ENCODE measurements at regions not wholly inside any gene's neighbourhood (a gene's known extent, or its start where the extent isn't known, plus 50 kb on each side); places are given as distances from the start of the nearest gene placed in this dataset.

DNA sequence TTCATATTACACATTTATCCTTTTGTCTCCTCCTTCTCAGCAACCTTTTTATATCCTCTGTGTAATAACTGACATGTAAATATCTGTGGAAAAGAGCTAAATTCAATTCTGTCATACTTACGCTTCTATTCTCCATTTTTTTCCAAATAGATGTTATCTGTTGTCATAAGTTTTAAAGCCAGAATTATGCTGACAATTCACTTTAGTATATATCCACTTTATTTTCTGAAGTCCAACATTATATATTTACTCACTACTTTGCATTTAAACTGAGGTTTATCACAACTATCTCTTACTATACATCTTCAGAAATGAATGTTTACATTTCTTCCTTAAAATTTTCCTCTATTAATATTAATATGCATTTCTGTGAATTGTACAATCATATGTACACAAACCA is 247.9 kb upstream of the PCDH10 start:
- no peak for DNase-seq

DNA sequence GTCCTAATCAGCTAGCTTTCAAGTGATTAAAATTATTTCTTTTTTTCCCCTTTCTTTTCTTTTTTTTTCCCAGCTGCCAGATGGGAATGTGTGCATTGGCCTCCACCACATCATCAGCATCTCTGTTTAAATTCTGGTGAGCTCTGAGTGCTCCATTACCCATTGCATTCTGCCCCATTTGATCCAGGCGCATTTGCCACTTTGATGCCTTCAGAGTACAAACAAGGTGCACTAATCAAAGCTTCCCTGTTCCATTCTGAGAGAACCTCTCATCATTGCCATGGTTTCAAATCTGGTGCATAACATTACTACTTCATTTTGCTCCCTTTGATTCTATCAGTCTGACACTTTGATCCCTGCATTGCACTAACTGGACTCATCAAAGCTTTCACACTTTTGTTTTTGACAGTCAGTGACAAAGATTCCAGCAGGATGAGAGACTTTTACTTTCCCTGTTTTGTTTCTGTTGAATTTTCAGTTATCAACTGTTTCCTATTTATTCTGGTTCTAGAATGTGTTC is 238.8 kb upstream of the PCDH10 start:
- DNase-seq, result no peak

DNA sequence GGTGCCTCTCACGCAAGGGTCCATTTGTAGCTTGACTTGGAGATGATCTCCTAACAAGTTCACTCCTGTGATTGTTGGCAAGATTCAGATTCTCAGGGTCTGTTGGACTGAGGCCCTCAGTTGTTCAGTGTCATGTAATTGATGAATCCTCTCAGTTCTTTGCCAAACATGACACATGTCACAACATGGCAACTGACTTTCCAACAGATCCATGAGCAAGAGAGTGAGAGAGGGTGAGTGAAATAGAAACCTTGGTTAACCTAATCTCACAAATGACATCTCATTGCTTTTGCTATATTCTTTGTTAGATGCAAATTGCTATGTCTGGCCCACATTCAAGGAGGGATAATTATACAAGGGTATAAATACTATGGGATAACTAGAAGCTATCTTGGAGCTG is 231.0 kb upstream of the PCDH10 start:
- no peak for DNase-seq

DNA sequence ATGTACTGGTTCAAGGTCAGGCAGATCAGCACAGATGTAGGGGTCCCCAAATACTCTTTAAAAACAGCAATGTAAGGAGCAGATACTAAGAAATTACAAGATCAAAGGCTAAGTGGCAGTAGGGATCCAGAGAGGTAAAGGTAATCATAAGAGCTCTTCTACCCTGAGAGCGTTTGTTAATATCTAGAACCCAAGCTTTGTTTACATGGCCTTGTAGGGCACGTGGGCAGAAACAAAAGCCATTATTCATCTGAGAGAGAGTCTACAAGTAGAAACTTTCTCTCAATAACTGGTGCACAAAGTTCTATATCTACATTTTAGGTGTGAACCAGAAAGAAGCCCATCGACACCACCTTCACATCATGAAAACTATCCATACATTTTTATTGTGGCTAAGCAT is 225.6 kb upstream of the PCDH10 start:
- no peak for DNase-seq

DNA sequence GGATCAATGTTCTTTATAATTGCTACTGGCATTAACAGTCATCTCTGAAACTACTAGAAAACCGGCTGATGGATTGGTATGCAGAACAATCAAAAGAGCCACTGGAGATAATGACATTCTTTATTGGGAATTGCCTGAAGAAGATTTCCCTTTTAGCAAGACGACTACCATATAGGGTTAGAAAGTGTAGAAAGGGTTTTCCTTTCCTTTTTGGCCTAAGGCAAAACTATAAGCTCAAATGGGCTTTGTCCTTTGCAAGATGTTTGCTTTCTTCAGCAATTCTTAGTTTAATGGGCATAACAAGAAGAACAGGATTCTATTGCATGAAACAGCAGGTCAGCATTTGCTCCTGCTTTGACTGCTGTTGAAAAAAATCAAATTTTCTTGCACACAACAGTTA is 214.2 kb upstream of the PCDH10 start:
- no peak for DNase-seq

DNA sequence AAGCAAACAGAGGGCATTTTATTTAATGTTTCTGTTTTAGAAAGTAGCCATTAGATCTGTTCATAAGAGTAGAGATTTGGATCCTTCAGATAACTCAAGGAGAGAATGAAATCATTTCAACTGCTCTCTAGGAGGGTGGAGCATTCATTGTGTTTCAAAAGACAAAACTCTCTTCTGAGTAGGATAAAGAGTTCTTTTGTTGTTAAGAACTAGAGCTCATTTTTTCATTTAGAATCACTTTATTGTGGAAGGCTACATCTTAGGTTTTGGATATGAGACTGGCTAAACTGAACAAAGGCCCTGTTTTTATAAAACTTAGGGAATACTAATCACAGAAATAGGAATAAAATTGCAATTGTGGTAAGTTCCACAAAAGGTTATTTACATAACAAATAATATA is 193.9 kb upstream of the PCDH10 start:
- DNase-seq, result no peak

DNA sequence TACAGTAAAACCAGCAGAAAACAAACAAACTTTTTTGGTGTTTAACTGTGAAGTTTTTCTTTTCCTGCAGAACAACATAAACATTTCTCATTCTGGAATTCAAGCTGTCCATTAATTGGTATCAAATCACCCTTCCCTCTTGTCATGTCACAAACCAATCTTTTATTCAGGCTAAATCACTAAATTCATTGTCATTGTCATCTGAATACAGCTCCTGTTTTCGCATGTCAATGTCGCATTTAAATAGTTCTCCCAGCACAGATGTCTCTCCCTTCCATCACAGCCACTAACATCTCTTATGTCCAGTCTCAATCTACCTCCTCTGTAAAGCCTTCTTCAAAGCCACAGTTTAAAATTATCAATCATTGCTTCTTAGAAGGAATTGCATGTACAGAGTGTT is 192.1 kb upstream of the PCDH10 start:
- DNase-seq, result no peak

DNA sequence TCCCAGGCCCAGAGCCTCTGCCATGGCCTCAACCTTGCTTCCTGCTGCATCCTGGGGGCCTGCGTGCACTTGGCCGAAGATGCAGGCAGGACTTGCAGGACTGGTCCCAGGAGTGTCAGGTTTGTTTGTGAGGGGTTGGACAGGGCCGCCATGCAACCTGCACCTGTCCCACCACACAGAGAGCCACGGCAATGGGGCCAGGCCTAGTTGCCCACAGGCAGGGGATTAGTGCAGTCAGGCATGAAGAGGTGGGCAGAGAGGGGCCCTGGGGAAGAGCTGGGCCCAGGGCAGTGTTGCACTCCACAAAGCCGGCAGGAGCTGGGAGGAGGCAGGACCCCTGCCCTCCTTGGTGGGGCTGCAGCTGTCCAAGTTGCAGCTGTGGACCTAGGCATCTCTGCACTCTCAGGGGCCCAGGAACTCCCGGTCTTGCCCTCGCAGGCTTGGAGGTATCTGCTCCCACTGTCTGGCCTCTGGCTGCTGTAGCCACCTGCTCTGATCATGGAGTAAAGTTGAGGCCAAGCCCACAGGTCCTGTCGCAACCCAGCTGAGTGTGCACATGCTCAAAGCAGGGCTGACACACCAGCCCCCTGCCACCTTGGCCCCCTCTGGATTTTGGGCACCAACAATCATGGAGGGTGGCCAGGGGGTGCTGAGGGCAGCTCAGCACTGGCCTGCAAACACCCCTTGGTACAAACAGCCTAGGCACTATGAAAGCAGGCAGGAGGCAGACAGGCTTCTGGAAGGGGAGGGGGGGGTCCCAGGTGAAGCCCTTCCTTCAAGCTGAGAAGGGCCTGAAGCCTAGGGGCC is 190.4 kb upstream of the PCDH10 start:
- no peak for DNase-seq

DNA sequence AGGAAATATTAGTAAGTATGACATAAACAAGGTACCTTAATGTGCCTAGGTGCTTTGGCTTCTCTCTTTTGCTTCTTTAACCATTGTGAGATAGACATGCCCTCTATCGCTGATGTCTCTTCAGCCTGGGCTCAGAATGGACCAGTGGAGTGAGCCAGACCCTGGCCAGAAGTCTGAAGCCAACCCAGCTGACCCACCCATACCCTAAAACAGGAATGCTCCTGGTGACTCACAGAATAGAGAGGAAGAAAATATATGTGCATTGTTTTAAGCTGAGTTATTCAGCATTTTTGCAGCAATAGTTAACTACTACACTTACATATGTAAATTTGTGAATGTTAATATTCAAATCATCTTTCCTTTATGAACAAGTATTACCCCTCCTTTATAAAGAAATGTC is 167.5 kb upstream of the PCDH10 start:
- DNase-seq, result no peak

DNA sequence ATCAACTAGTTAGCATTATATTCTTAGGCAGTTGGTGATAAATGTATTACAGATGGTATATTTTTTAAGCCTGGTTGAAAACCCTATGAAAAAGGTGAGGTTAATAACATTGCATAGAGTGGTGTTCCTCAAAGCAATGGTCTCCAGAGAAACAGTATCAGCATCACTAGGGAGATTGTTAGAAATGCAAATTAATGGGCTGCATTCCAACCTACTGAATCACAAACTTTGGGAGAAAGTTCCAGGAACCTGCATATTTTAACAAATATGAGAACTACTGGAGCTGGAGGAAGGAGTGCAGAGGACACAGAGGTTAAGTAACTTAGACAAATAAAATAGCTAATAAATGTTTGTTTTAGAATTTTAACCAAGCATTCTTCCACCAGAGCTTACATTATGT is 166.9 kb upstream of the PCDH10 start:
- no peak for DNase-seq

DNA sequence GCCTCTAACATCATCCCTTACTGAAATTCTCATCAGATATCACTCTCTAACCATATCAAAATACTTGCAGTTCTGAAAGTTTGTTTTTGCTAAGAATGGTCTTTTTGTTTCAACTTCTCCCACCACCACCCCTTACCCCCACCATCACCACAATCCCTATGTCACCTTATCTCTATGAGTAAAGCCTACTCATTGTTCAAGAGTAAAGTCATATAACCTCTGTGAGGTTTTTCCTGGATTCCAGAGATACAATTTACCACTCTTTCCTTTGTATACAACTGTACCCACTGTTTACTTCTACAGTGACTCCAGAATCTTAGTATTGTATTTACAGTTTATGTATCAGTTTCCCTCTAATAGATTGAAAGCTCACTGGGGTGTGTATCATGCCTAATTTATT is 158.0 kb upstream of the PCDH10 start:
- no peak for DNase-seq

DNA sequence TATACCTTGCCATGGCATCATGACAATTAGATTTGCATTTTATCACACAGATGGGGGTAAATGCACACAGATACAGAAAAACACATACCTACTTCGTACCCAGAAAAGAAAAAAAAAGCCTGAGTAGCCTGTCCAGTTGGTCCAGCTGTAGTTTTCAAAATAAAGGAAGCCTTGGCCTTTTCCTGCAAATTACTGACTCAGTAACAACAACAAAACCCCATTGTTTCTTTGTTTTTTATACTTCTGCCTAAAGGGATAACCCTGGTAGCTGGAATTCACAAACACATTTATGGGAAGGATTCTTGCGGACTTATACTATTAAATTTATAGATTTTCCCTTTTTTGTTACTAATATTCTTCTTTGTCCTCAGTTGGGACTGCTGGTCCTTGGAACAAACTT is 156.4 kb upstream of the PCDH10 start:
- no peak for DNase-seq

DNA sequence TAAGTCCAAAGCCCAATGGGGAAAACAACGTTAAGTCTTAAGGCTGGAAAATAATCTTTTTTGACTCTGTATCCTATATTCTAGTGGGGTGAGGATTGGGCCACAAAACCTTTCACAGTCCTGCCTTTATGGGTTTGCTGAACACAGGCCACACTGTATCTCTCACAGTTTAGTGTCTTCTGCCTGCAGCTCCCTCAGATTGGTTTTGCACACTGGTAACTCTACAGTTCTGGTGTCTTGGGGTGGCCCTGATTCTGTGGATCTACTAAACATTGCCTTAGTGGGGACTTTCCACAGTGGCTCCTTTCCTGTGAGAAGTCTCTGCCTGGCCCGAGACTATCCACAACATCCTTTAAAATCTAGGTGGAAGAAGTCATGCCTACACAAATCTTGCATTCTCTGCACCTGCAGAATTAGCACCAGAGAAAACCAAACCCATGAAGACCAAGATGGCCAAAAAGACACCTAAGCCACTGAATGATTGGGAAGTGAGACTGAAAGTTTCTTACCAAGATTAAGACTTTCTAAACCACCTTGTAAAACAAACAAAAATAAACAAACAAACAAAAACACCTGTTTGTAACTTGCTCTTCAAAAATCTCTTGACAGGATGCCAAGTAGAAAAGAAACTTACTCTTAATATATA is 150.4 kb upstream of the PCDH10 start:
- no peak for DNase-seq

DNA sequence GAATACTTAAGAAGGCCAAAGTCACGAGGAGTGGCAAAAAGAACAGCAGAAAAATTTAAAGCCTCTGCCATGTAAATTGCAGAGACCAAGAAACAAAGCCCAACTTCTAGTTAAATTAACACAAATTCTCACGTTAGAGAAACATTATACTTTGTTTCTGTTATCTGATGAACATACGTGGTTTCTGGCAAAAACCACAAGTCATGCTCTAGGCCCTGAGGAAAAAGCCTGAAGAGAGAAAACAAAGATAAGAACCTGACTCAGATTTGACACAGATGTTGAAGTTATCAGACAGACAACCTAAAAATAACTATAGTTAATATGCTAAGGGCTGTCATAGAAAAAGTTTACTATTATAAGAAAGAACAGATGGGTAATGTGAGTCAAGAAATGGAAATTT is 149.1 kb upstream of the PCDH10 start:
- no peak for DNase-seq

DNA sequence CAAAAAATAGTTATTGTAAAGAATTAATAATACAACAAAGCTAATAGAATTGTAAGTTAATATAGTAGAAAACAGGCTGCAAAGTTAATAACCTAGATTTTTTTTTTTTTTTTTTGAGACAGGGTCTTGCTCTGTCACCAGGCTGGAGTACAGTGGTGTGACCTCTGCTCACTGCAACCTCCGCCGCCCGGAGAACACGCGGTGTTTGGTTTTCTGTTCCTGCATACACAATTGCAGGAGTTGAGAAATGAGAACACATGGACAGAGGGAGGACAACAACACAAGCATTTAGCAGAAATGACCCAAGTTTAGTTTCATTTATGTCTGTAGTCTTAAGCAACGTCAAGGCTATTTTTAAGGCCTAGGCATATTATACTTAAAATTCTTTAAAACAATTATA is 145.9 kb upstream of the PCDH10 start:
- DNase-seq, result no peak

DNA sequence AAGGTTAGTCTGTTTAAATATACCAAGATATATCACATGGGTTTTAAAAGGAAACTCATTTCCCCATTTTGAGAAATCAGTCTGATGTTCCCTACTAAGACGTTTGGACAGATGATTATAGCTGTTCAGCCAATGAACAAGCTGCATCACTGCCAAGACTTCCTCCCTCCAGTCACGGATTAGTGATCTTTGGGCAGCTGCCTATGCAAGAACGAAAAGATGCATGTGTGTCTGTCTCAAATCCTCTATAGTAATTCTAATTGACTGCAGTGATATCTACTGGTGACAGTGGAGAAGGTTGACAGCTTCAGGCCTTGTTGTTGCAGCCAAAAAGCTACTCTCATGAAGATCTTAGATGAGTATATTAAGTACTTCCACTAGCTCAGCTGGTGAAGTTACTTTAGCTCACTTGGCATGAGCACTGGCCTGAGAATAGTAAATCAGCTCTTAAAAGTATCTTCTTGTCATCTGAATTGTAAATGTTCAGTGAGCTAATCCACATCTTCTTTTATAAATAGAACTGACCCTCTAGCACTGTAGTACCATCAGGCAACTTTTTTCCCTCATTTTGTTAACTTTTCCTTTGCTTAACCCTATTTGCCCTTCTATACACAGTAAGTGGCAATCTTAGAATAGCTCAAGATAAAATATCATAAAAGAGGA is 134.5 kb upstream of the PCDH10 start:
- no peak for DNase-seq

DNA sequence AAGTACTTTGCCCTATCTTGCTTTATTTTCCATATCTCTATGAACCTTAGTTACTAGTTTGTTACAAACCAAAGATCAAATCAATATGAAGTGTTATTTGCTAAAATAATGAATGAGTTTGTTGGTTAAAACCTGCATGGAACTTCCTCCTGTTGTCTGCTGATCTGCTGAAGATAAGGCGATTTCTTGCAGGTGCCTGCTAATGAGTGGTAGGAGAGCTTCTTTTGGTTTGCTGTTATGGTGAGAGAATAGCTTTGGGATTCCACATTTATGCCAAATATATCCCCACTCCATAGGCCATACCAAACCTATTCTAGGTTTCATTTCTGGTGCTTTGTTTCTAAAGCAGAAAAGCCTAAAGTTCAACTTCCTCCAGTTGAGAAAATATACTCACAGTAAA is 103.8 kb upstream of the PCDH10 start:
- DNase-seq, result no peak

DNA sequence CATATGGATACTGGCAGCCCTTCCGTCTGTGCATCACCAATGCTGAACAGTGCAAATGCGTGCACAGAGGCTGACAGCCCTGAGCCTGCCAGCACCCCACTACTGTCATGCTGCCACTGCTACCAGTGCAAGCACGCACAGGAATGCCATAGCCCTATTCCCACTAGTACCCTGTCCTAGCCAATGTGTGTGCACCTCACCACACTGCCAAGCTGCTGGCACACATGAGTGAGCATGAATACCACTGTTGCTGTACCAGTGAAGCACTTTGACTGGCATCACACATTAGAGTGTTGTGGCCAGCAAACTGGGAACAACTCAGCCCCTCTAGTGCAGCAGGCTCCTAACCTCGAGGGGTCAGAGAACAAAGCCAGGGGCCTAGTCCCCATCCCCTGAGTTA is 102.9 kb upstream of the PCDH10 start:
- no peak for DNase-seq

DNA sequence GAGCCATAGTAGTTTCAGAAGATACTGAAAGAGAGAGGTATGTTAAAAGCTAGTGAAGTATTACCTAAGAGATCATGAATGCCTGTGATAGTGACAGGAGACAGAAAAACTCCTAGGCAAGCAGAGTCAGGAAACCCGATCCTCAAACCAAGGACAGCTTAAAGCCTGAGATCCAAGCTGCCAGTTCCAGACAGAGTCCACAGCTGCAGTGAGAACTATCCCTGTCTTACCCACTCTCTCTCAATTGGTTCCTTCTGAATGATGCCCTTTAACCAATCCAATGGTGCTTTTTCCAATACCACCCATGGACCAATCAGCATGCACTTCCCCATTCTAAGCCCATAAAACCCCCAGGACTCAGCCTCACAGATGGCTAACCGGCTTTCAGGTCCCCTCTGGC is 90.4 kb upstream of the PCDH10 start:
- DNase-seq, result no peak

DNA sequence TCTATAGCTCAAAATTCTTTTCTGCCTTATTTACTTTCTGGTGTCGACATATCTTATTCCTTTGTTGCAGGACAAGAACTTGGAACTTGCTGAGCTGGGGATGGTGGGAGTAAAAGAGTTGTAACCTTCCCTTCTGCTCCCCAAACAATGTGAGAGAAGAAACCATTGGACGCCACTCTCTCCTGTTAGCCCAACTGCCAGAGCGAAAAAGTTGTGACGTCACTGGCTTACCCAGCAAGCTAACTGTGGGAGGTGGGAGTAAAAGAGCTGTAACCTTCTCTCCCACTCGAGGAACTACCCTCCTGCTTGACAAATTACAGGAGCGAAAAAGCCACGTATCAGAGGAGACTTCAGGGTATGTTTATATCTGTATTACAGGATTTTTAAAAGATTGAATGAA is 90.0 kb upstream of the PCDH10 start:
- DNase-seq, result no peak

DNA sequence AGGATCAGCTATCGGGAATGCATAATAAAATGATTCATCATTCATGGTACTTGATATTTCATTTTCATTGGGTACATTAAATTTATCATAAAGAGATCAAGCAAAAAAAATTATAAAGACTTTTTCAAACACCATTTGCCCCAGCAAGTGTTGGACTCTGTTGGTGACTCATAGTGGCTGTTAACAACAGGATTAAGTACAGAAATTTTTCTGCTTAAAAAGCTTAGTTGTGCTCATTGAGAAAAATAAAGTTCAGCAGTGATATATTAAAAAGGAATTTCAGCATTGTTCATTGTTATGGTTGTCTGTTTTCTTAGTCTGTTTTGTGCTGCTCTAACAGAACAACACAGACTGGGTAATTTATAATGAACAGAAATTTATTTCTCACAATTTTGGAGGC is 86.2 kb upstream of the PCDH10 start:
- no peak for DNase-seq

DNA sequence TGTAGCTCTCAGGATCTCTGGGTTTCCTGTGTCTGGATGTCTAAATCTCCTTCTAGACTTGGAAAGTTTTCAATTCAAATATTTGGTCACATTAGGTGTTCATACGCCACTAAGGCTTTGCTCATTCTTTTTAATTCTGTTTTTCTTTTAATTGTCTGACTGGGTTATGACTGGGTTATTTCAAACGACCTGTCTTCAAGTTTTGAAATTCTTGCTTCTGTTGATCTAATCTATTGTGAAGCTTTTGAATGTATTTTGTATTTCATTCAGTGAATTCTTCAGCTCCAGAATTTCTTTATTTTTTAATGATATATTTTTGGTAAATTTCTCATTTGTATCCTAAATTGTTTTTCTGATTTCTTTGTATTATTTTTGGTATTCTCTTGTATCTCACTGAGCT is 81.0 kb upstream of the PCDH10 start:
- DNase-seq, result no peak

DNA sequence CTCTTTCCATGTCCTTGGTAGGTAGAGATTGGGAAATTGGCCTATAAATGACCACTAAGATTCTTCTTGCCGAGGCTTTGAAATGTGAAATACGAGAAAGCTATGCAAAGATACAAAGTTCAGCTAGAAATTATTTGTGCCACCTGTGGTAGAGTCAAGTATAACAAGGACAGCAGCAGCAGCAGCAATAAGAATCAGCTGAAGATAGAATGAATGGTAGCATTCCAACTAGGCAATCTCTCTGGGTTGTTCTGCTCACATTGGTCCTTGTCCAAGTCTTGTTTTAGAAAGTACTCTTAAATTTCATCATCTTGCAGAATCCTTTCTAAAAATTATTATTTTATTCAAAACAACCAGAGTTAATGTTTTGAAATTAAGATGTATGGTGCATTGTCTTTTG is 67.8 kb upstream of the PCDH10 start:
- no peak for DNase-seq

DNA sequence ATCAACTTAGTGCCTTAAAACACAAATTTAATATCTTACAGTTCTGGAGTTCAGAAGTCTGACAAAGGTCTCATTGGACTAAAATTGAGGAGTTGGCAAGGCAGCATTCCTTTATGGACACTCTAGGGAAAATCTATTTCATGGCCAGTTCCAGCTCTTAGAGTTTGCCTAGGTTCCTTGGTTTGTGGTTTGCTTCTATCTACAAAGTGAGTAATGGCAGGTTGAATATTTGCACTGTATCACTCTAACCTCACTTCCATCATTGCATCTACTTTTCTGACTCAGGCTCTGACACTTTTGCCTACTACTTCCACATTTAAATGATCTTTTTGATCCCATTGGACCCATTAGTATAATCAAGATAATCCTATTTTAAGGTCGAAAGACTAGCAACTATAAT is 64.7 kb upstream of the PCDH10 start:
- no peak for DNase-seq

Measured in activated T-cell treated with anti-CD3 and anti-CD28 coated beads, Interleukin-2, amount 50 U/mL, for 1 hour (primary cell).